DND-41 (cell line): ENCODE measurements at regions not wholly inside any gene's neighbourhood (a gene's known extent, or its start where the extent isn't known, plus 50 kb on each side); places are given as distances from the start of the nearest gene placed in this dataset.

Source experiments
- ATAC-seq: fragments of 200-7000 bp; cut with Tn5 transposase; 3 replicates; pipeline ENCODE4 v1.9.1; 2021; ENCODE audit warnings: low read depth; ENCODE audit not compliant: insufficient read depth
- DNase-seq: peaks from one replicate; pipeline ENCODE4 v3.0.0-alpha.2; 2020
- H2AFZ ChIP-seq: 2 replicates; pipeline ENCODE4 v1.6.0; 2012; ENCODE audit warnings: low read depth, low read length
- H3K27ac ChIP-seq: 2 replicates; pipeline ENCODE4 v1.5.1; 2012; ENCODE audit warnings: low read length, inconsistent platforms
- H3K27me3 ChIP-seq: fragments of 200-600 bp; sonication (generic); 2 replicates; pipeline ENCODE4 v1.6.0; 2012; ENCODE audit warnings: low read length, mild to moderate bottlenecking, inconsistent platforms; ENCODE audit not compliant: insufficient read depth, poor library complexity
- H3K36me3 ChIP-seq: 2 replicates; pipeline ENCODE4 v1.5.1; 2012; ENCODE audit warnings: low read length, inconsistent platforms; ENCODE audit not compliant: insufficient read depth
- H3K4me1 ChIP-seq: 2 replicates; pipeline ENCODE4 v1.5.1; 2012; ENCODE audit warnings: mild to moderate bottlenecking, low read length; ENCODE audit not compliant: insufficient read depth
- H3K4me2 ChIP-seq: 2 replicates; pipeline ENCODE4 v1.6.0; 2012; ENCODE audit warnings: mild to moderate bottlenecking, moderate library complexity, low read length, inconsistent platforms; ENCODE audit not compliant: insufficient read depth
- H3K4me3 ChIP-seq, 2 experiments: fragments of 200-600 bp in 1 of 2; shearing (Covaris generic) in 1 of 2; 2 replicates each; pipeline ENCODE4 v1.5.1; 2012 to 2016; ENCODE audit warnings: inconsistent platforms in 2 of 2, low read length in 2 of 2, mild to moderate bottlenecking in 2 of 2, low read depth in 1 of 2, moderate library complexity in 1 of 2
- H3K79me2 ChIP-seq: 2 replicates; pipeline ENCODE4 v1.6.0; 2012; ENCODE audit warnings: low read length, inconsistent platforms; ENCODE audit not compliant: insufficient read depth
- H3K9ac ChIP-seq: 2 replicates; pipeline ENCODE4 v1.6.0; 2012; ENCODE audit warnings: low read depth, mild to moderate bottlenecking, inconsistent platforms, low read length, moderate library complexity
- H3K9me3 ChIP-seq: 2 replicates; pipeline ENCODE4 v1.5.1; 2012; ENCODE audit warnings: low read length, moderate library complexity, mild to moderate bottlenecking, inconsistent platforms; ENCODE audit not compliant: insufficient read depth, severe bottlenecking
- H4K20me1 ChIP-seq: 2 replicates; pipeline ENCODE4 v1.6.0; 2012; ENCODE audit warnings: low read length; ENCODE audit not compliant: insufficient read depth
- EZH2 ChIP-seq: IDR thresholded peaks from 3 replicates; pipeline ENCODE4 v1.6.1; 2012; ENCODE audit warnings: borderline replicate concordance, low read depth, mild to moderate bottlenecking, moderate library complexity, low read length, inconsistent platforms; ENCODE audit not compliant: severe bottlenecking
- TF ChIP-seq, protein P1 (sequence below): IDR thresholded peaks from 2 replicates; pipeline ENCODE4 v1.5.1; 2012; ENCODE audit warnings: borderline replicate concordance, low read length, moderate library complexity, mild to moderate bottlenecking; ENCODE audit not compliant: poor library complexity, severe bottlenecking; ENCODE audit errors: extremely low read depth

GRCh38 chrX:3426552-3426951 is 80.1 kb upstream of the MXRA5 start:
- Histone ChIP-seq H3K27ac (no peak overlapping the region), H3K36me3 (no peaks in the 10 kb centered on the region), H3K9ac (no peak overlapping the region), H3K27me3 (no peaks in the 10 kb centered on the region), H3K9me3 (no peaks in the 10 kb centered on the region), H3K4me3 (no peak overlapping the region), H3K4me1 (no peaks in the 10 kb centered on the region), H2AFZ (no peak overlapping the region), H3K79me2 (no peaks in the 10 kb centered on the region), H4K20me1 (no peaks in the 10 kb centered on the region), H3K4me2 (no peak overlapping the region)
- no peak for ATAC-seq
- no peak for DNase-seq
- no peak for TF ChIP-seq EZH2
- TF ChIP-seq, protein P1, sequence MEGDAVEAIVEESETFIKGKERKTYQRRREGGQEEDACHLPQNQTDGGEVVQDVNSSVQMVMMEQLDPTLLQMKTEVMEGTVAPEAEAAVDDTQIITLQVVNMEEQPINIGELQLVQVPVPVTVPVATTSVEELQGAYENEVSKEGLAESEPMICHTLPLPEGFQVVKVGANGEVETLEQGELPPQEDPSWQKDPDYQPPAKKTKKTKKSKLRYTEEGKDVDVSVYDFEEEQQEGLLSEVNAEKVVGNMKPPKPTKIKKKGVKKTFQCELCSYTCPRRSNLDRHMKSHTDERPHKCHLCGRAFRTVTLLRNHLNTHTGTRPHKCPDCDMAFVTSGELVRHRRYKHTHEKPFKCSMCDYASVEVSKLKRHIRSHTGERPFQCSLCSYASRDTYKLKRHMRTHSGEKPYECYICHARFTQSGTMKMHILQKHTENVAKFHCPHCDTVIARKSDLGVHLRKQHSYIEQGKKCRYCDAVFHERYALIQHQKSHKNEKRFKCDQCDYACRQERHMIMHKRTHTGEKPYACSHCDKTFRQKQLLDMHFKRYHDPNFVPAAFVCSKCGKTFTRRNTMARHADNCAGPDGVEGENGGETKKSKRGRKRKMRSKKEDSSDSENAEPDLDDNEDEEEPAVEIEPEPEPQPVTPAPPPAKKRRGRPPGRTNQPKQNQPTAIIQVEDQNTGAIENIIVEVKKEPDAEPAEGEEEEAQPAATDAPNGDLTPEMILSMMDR, result no peak

DNA sequence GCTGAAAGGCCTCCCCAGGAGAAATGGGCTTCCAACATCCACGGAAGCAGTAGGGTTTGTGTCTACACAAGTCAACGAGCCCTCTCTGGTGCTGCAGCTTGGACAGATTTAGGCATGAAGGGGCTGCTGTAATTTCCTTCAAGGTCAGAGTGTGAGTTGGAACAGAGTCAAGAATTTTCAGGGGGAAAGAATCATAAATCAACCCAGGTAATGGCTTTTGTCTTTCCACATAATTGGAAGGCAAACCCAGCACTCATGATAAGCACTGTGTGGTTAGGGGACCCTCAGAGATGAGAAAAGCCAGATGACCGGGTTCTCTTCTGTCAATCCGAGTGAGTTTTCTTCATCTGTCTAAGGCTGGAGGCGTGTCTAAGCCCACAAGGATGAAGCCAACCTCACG is 78.6 kb upstream of the MXRA5 start:
- DNase-seq (no peak), ATAC-seq (no peak)
- TF ChIP-seq EZH2, result no peak
- TF ChIP-seq, protein P1, result no peak
- H3K9me3 ChIP-seq, result no peaks in the 10 kb centered on the region
- H3K36me3 ChIP-seq, result no peaks in the 10 kb centered on the region
- no peak overlapping the region for H2AFZ ChIP-seq
- H3K79me2 ChIP-seq, result no peaks in the 10 kb centered on the region
- no peak overlapping the region for H3K27ac ChIP-seq
- H3K4me3 ChIP-seq, result no peak overlapping the region
- H3K4me2 ChIP-seq, result no peak overlapping the region
- H4K20me1 ChIP-seq, result no peaks in the 10 kb centered on the region
- no peaks in the 10 kb centered on the region for H3K4me1 ChIP-seq
- H3K9ac ChIP-seq, result no peak overlapping the region
- no peaks in the 10 kb centered on the region for H3K27me3 ChIP-seq

DNA sequence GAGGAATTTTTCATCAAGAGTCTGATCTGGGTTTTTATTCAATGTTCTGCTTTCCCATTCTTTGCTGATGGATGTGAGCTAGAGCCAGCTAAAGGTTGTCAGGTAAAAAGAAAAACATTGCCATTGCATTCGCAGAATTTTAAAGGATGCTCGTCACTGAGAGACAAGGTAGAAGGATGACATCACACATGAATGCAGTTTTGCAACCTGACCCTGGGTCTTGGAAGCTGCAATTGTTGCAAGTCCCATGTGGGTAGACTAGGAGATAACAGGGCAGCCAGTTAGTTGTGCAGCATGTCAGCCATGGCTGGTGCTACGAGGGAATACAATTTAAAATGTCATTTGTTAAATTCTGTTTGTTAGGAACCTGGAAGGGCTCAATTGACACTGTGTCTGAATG is 73.9 kb upstream of the MXRA5 start:
- DNase-seq, result no peak
- no peak for ATAC-seq

More for the DNA sequence above, 73.9 kb upstream of the MXRA5 start:
- Histone ChIP-seq H3K4me2 (no peak overlapping the region), H3K27me3 (no peaks in the 10 kb centered on the region), H3K27ac (no peak overlapping the region), H4K20me1 (no peaks in the 10 kb centered on the region), H3K4me3 (no peak overlapping the region), H2AFZ (no peak overlapping the region), H3K36me3 (no peaks in the 10 kb centered on the region), H3K4me1 (no peaks in the 10 kb centered on the region), H3K79me2 (no peaks in the 10 kb centered on the region), H3K9ac (no peak overlapping the region), H3K9me3 (no peaks in the 10 kb centered on the region)
- no peak for TF ChIP-seq EZH2
- TF ChIP-seq, protein P1, result no peak
